IMR-90 (cell line): ENCODE measurements at regions not wholly inside any gene's neighbourhood (a gene's known extent, or its start where the extent isn't known, plus 50 kb on each side); places are given as distances from the start of the nearest gene placed in this dataset.

Experiments used
- ATAC-seq: fragments of 200-7000 bp; cut with Tn5 transposase; 2 replicates; pipeline ENCODE4 v1.9.1; 2020; ENCODE audit warnings: low read depth, mild to moderate bottlenecking, moderate library complexity
- BruUV-seq: library from RNA; stranded (reverse); fragments of 400-500 nt; replicated peaks from 2 replicates; lab custom pipeline; 2021; lab: Mats Ljungman, UMichigan
- CTCF ChIA-PET: fragments of 300-600 bp; formaldehyde crosslinking; extraction: SDS; loops from one replicate; lab custom pipeline; 2021; ENCODE audit warnings: antibody characterized with exemption; lab: Yijun Ruan, JAX
- POLR2A ChIA-PET: fragments of 300-600 bp; sonication (Branson Sonifier 250); formaldehyde crosslinking; loops from one replicate; lab custom pipeline; 2022; ENCODE audit warnings: antibody characterized with exemption; ENCODE audit not compliant: unreplicated experiment; lab: Charles Lee
- DNase-seq: peaks from one replicate; pipeline ENCODE4 v3.0.0; 2013
- H2AFZ ChIP-seq: replicated peaks from 2 replicates; pipeline ENCODE3; 2013; ENCODE audit warnings: low read length, mild to moderate bottlenecking; ENCODE audit not compliant: poor library complexity
- H2AK5ac ChIP-seq: 2 replicates; pipeline ENCODE4 v1.6.1; 2013; ENCODE audit warnings: low read depth, low read length, inconsistent platforms
- H2AK9ac ChIP-seq: replicated peaks from 2 replicates; pipeline ENCODE3; 2013; ENCODE audit warnings: mild to moderate bottlenecking, low read depth, low read length, moderate library complexity; ENCODE audit not compliant: poor library complexity
- H2BK120ac ChIP-seq: 2 replicates; pipeline ENCODE4 v1.6.1; 2013; ENCODE audit warnings: low read depth, low read length, inconsistent platforms
- H2BK15ac ChIP-seq: 3 replicates; pipeline ENCODE4 v1.6.1; 2013; ENCODE audit warnings: low read depth, low read length, inconsistent platforms
- H2BK20ac ChIP-seq: 2 replicates; pipeline ENCODE4 v1.6.1; 2013; ENCODE audit warnings: low read depth, mild to moderate bottlenecking, inconsistent platforms, low read length, moderate library complexity
- H2BK5ac ChIP-seq: 2 replicates; pipeline ENCODE4 v1.6.1; 2013; ENCODE audit warnings: mild to moderate bottlenecking, low read depth, low read length, inconsistent platforms; ENCODE audit not compliant: poor library complexity, severe bottlenecking
- H3K14ac ChIP-seq: replicated peaks from 2 replicates; pipeline ENCODE4 v1.6.1; 2013; ENCODE audit warnings: low read depth, low read length, inconsistent platforms
- H3K18ac ChIP-seq: 2 replicates; pipeline ENCODE4 v1.6.1; 2013; ENCODE audit warnings: low read depth, low read length, control low read depth
- H3K23ac ChIP-seq: 2 replicates; pipeline ENCODE4 v1.6.1; 2013; ENCODE audit warnings: low read depth, low read length, inconsistent platforms
- H3K27ac ChIP-seq: 2 replicates; pipeline ENCODE4 v1.5.1; 2013; ENCODE audit warnings: mild to moderate bottlenecking, control low read depth, low read length; ENCODE audit not compliant: insufficient read depth
- H3K27me3 ChIP-seq: 2 replicates; pipeline ENCODE4 v1.6.1; 2013; ENCODE audit warnings: low read length; ENCODE audit not compliant: control insufficient read depth, insufficient read depth
- H3K36me3 ChIP-seq: 2 replicates; pipeline ENCODE4 v1.6.1; 2013; ENCODE audit warnings: low read length, mixed read lengths; ENCODE audit not compliant: control insufficient read depth, insufficient read depth
- H3K4ac ChIP-seq: 2 replicates; pipeline ENCODE4 v1.6.1; 2013; ENCODE audit warnings: low read depth, low read length, inconsistent platforms
- H3K4me1 ChIP-seq: 2 replicates; pipeline ENCODE4 v1.6.1; 2013; ENCODE audit warnings: low read length, mixed read lengths; ENCODE audit not compliant: control insufficient read depth, insufficient read depth
- H3K4me2 ChIP-seq: 2 replicates; pipeline ENCODE4 v1.6.1; 2013; ENCODE audit warnings: low read depth, mild to moderate bottlenecking, control low read depth, low read length, moderate library complexity
- H3K4me3 ChIP-seq: 2 replicates; pipeline ENCODE4 v1.5.1; 2013; ENCODE audit warnings: low read depth, mild to moderate bottlenecking, control low read depth, low read length, moderate library complexity; ENCODE audit not compliant: insufficient read depth
- H3K56ac ChIP-seq: 2 replicates; pipeline ENCODE4 v1.6.1; 2013; ENCODE audit warnings: low read length, inconsistent platforms; ENCODE audit not compliant: insufficient read depth; ENCODE audit errors: extremely low read depth
- H3K79me1 ChIP-seq, 2 experiments: 2 replicates each; pipeline ENCODE4 v1.6.1; 2013; ENCODE audit warnings: low read length in 2 of 2, inconsistent platforms in 1 of 2, low read depth in 1 of 2
- H3K9ac ChIP-seq: 2 replicates; pipeline ENCODE4 v1.6.1; 2013; ENCODE audit warnings: low read depth, low read length, control low read depth
- H3K9me1 ChIP-seq: 2 replicates; pipeline ENCODE4 v1.6.1; 2013; ENCODE audit warnings: low read length, inconsistent platforms; ENCODE audit not compliant: insufficient read depth
- H3K9me3 ChIP-seq: 2 replicates; pipeline ENCODE4 v1.6.1; 2013; ENCODE audit warnings: low read length; ENCODE audit not compliant: control insufficient read depth, insufficient read depth
- H4K20me1 ChIP-seq: 2 replicates; pipeline ENCODE4 v1.6.1; 2013; ENCODE audit warnings: low read length, inconsistent platforms; ENCODE audit not compliant: insufficient read depth
- H4K5ac ChIP-seq: 2 replicates; pipeline ENCODE4 v1.6.1; 2013; ENCODE audit warnings: mild to moderate bottlenecking, low read depth, low read length, control low read depth
- H4K8ac ChIP-seq, 2 experiments: 2 replicates each; pipeline ENCODE4 v1.6.1; 2013; ENCODE audit warnings: low read depth in 2 of 2, low read length in 2 of 2, control low read depth in 1 of 2, inconsistent platforms in 1 of 2
- H4K91ac ChIP-seq: 2 replicates; pipeline ENCODE4 v1.6.1; 2013; ENCODE audit warnings: low read depth, low read length, inconsistent platforms; ENCODE audit not compliant: insufficient read depth
- BHLHE40 ChIP-seq: fragments of 150-350 bp; IDR thresholded peaks from 2 replicates; pipeline ENCODE4 v1.6.1; 2016; ENCODE audit warnings: mild to moderate bottlenecking, low read depth, low read length
- CHD1 ChIP-seq: IDR thresholded peaks from 2 replicates; pipeline ENCODE4 v1.6.1; 2012; ENCODE audit warnings: low read depth, low read length, improper control_type of control experiment
- FOS ChIP-seq: fragments of 150-350 bp; IDR thresholded peaks from 2 replicates; pipeline ENCODE4 v1.6.1; 2016; ENCODE audit warnings: low read depth, low read length
- MAFK ChIP-seq: IDR thresholded peaks from 2 replicates; pipeline ENCODE4 v1.6.1; 2012; ENCODE audit warnings: low read depth, low read length, improper control_type of control experiment
- MAZ ChIP-seq: IDR thresholded peaks from 2 replicates; pipeline ENCODE4 v1.6.1; 2012; ENCODE audit warnings: low read depth, mild to moderate bottlenecking, low read length, improper control_type of control experiment, moderate library complexity, borderline replicate concordance
- MXI1 ChIP-seq: IDR thresholded peaks from 2 replicates; pipeline ENCODE4 v1.6.1; 2012; ENCODE audit warnings: low read depth, mild to moderate bottlenecking, low read length, moderate library complexity, borderline replicate concordance
- NFE2L2 ChIP-seq: fragments of 150-350 bp; IDR thresholded peaks from 2 replicates; pipeline ENCODE4 v1.6.1; 2016; ENCODE audit warnings: low read depth, mild to moderate bottlenecking, low read length
- POLR2A ChIP-seq: IDR thresholded peaks from 2 replicates; pipeline ENCODE4 v1.6.1; 2012; ENCODE audit warnings: mild to moderate bottlenecking, low read depth, low read length
- RAD21 ChIP-seq: IDR thresholded peaks from 2 replicates; pipeline ENCODE4 v1.6.1; 2012; ENCODE audit warnings: low read length, improper control_type of control experiment
- RCOR1 ChIP-seq: IDR thresholded peaks from 2 replicates; pipeline ENCODE4 v1.6.1; 2012; ENCODE audit warnings: mild to moderate bottlenecking, low read length, improper control_type of control experiment; ENCODE audit not compliant: insufficient replicate concordance
- RFX5 ChIP-seq: IDR thresholded peaks from 2 replicates; pipeline ENCODE4 v1.8.0; 2012; ENCODE audit warnings: low read depth, mild to moderate bottlenecking, low read length, moderate library complexity
- SMC3 ChIP-seq: fragments of 150-350 bp; IDR thresholded peaks from 2 replicates; pipeline ENCODE4 v1.6.1; 2016; ENCODE audit warnings: low read depth, mild to moderate bottlenecking, antibody characterized with exemption, low read length, moderate library complexity
- USF2 ChIP-seq: fragments of 150-350 bp; IDR thresholded peaks from 2 replicates; pipeline ENCODE4 v1.6.1; 2017; ENCODE audit warnings: mild to moderate bottlenecking, antibody characterized with exemption, low read length, low read depth
- WGBS, 2 experiments: methylation state at CpG; one replicate each; pipeline versions ENCODE4 v1.1.5 to v1.1.7; 2013; ENCODE audit warnings: missing lambda C conversion rate in 2 of 2; ENCODE audit not compliant: insufficient read length in 1 of 2; ENCODE audit errors: extremely low coverage in 2 of 2; 5-methylcytosine and 5-hydroxymethylcytosine counted together
- dilution Hi-C: fragments of 300-500 bp; cut with HindIII; formaldehyde crosslinking; loops from one replicate; pipeline ENCODE4 v1.14.3; 2018; ENCODE audit warnings: low sequenced_read_pairs; ENCODE audit not compliant: unreplicated experiment
- in situ Hi-C: fragments of 300-500 bp; cut with MboI; formaldehyde crosslinking; loops from 3 replicates; pipeline ENCODE4 v1.14.3; 2019; ENCODE audit warnings: low sequenced_read_pairs, inconsistent platforms, mixed read lengths
- intact Hi-C: fragments of 100-400 bp; cut with micrococcal nuclease; formaldehyde crosslinking; loops from 2 replicates; pipeline ENCODE4 v1.10.0; 2022
- TF ChIP-seq, protein P1 (sequence below): fragments of 150-350 bp; IDR thresholded peaks from 2 replicates; pipeline ENCODE4 v1.6.1; 2016; ENCODE audit warnings: low read depth, mild to moderate bottlenecking, low read length, moderate library complexity, borderline replicate concordance
- TF ChIP-seq, protein P2 (sequence below): conservative IDR thresholded peaks from 2 replicates; pipeline ENCODE4 v1.5.1; 2012; ENCODE audit warnings: mild to moderate bottlenecking, low read depth, low read length, improper control_type of control experiment

- H2BK5ac ChIP-seq = peak overlapping the region; percentile 90
- H3K9ac ChIP-seq = no peak overlapping the region; the same call in 1 of the 2 replicates
- H2AK5ac ChIP-seq = peak overlapping the region; percentile 60
- intact Hi-C loops = loop anchor here (5.0 kb wide), 2 partner anchors 134 to 156 kb away; no protein-coding TSS in a partner anchor
- H3K36me3 ChIP-seq = no peaks in the 10 kb centered on the region
- peak overlapping the region; percentile 45 for H2AFZ ChIP-seq
- peaks cover 0 to 12% of the 10 kb centered on the region in 2 experiments; a peak in 1 of 4 replicates for H3K79me1 ChIP-seq
- peak overlapping the region; percentile 71; the same call in 1 of the 2 replicates for H4K5ac ChIP-seq
- peak overlapping the region; percentile 77 for H3K4ac ChIP-seq
- peak overlapping the region; percentile 94 for H2BK20ac ChIP-seq
- no peaks in the 10 kb centered on the region for H3K27me3 ChIP-seq
- ATAC-seq (no peak), DNase-seq (no peak)
- peak overlapping the region; percentile 99 for H2BK120ac ChIP-seq
- no peaks in the 10 kb centered on the region for H4K20me1 ChIP-seq
- peak overlapping the region; percentile 47 to 93; a peak in 3 of 4 replicates for H4K8ac ChIP-seq
- H3K4me3 ChIP-seq = no peak overlapping the region
- no CpG with 5 or more reads among the region's 2 CpGs for WGBS, 2 experiments
- no peaks in the 10 kb centered on the region for H3K9me3 ChIP-seq
- ChIA-PET POLR2A (no interaction called here), CTCF (interaction anchor here (1.4 kb wide), 1 partner anchor 157 kb away, joined by 5 read pairs; no protein-coding TSS in a partner anchor)
- peak overlapping the region; percentile 34 for H3K27ac ChIP-seq
- H3K4me2 ChIP-seq = no peak overlapping the region
- H4K91ac ChIP-seq = peak overlapping the region; percentile 85
- no peak for TF ChIP-seq USF2
- TF ChIP-seq MAFK = no peak
- TF ChIP-seq POLR2A = no peak
- TF ChIP-seq MXI1 = no peak
- TF ChIP-seq RAD21 = no peak
- TF ChIP-seq SMC3 = no peak
- TF ChIP-seq, protein P1, sequence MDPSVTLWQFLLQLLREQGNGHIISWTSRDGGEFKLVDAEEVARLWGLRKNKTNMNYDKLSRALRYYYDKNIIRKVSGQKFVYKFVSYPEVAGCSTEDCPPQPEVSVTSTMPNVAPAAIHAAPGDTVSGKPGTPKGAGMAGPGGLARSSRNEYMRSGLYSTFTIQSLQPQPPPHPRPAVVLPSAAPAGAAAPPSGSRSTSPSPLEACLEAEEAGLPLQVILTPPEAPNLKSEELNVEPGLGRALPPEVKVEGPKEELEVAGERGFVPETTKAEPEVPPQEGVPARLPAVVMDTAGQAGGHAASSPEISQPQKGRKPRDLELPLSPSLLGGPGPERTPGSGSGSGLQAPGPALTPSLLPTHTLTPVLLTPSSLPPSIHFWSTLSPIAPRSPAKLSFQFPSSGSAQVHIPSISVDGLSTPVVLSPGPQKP = no peak
- no peak for TF ChIP-seq NFE2L2
- TF ChIP-seq FOS = no peak
- no peak for TF ChIP-seq RFX5
- TF ChIP-seq, protein P2, sequence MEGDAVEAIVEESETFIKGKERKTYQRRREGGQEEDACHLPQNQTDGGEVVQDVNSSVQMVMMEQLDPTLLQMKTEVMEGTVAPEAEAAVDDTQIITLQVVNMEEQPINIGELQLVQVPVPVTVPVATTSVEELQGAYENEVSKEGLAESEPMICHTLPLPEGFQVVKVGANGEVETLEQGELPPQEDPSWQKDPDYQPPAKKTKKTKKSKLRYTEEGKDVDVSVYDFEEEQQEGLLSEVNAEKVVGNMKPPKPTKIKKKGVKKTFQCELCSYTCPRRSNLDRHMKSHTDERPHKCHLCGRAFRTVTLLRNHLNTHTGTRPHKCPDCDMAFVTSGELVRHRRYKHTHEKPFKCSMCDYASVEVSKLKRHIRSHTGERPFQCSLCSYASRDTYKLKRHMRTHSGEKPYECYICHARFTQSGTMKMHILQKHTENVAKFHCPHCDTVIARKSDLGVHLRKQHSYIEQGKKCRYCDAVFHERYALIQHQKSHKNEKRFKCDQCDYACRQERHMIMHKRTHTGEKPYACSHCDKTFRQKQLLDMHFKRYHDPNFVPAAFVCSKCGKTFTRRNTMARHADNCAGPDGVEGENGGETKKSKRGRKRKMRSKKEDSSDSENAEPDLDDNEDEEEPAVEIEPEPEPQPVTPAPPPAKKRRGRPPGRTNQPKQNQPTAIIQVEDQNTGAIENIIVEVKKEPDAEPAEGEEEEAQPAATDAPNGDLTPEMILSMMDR = no peak
- TF ChIP-seq RCOR1 = no peak
- no peak for TF ChIP-seq BHLHE40
- TF ChIP-seq CHD1 = no peak
- TF ChIP-seq MAZ = no peak
- BruUV-seq = no TSS peak
- H3K18ac ChIP-seq = peak overlapping the region; percentile 92; the same call in 1 of the 2 replicates
- peak overlapping the region; percentile 77 for H3K23ac ChIP-seq
- H3K14ac ChIP-seq = peak overlapping the region; percentile 76
- peaks cover 15% of the 10 kb centered on the region; the same call in 1 of the 2 replicates for H3K9me1 ChIP-seq
- dilution Hi-C loops = no loop called here
- peaks cover 17% of the 10 kb centered on the region for H3K4me1 ChIP-seq
- in situ Hi-C loops = no loop called here
- H2BK15ac ChIP-seq = peak overlapping the region; percentile 24; the same call in 2 of the 3 replicates
- H2AK9ac ChIP-seq = no peak overlapping the region
- 0 out of 2 replicates have a peak overlapping the region, but pooled peaks have one; percentile 69 for H3K56ac ChIP-seq
Measured at GRCh38 chr14:51441001-51441400, 201.0 kb downstream of the TMX1 start.
